Islet precursor cell (in vitro differentiated cells): ENCODE measurements at regions not wholly inside any gene's neighbourhood (a gene's known extent, or its start where the extent isn't known, plus 50 kb on each side); places are given as distances from the start of the nearest gene placed in this dataset.

Experiments
- DNase-seq: peaks from one replicate; pipeline ENCODE4 v3.0.0-alpha.2; 2018

DNA sequence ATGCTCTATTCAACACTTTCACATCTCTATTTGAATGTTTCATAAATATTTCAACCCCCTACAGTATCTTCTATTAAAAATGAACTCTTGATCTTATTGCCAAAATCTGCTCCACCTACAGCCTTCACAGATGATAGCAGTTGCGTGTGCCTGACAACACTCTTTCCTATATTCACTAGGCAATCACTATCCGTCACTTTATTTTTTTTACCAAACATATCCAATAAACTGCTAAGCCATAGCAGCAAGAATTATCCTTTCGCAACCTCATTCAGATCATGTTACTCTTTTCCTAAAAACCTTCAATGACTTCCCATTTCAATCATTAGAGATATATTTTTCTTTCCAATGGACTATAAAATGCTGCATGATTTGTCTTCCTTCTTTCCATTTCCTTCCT, 629.8 kb upstream of the PCDH9 start:
- DNase-seq: no peak

DNA sequence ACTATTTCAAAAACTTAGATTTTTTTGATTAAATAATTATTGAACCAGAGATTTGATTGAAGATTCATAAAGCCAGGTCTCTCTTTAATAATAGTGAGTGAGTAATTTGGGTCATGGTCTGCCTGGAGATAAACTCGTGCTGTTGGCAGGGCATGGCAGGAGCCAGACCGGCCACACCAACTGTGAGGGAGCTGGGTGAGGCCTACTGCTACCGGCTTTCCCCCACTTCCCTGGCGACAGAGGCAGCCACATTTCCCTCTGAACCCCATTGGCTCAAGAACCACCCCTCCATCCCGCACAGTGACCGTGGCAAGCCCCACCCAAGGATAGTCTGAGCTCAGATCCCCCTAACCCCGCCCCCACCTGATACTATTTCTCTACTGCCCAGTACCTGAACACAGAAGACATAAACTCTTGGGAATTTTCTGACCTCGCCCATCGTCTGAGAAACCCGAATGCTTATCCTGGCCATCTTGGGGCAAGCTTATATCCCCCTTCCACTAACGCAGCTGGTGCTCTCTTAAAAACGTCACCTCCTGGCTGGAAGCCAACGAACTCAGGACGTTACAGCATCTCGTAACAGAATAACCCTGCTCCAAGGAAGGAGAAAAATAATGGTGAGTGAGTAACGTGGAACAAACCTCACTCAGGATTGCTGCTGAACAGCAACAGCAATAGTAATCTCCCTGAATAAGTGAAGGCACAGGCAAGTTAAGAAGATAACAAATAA, 627.6 kb upstream of the PCDH9 start:
- DNase-seq: no peak

DNA sequence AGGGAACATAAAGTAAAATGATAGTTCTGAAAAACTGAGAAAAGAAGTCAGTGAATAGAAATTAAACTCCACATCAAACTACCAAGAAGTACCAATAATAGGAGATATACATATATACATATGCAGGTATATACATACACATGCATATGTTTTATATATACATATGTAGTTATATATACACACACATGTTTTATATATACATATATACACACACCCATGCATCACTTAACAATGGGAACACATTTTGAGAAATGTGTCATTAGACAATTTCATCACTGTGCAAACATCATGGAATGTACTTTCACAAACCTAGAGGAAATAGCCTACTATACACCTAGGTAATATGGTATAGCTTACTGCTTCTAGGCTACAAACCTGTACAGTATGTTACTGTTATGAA, 626.8 kb upstream of the PCDH9 start:
- no peak for DNase-seq

DNA sequence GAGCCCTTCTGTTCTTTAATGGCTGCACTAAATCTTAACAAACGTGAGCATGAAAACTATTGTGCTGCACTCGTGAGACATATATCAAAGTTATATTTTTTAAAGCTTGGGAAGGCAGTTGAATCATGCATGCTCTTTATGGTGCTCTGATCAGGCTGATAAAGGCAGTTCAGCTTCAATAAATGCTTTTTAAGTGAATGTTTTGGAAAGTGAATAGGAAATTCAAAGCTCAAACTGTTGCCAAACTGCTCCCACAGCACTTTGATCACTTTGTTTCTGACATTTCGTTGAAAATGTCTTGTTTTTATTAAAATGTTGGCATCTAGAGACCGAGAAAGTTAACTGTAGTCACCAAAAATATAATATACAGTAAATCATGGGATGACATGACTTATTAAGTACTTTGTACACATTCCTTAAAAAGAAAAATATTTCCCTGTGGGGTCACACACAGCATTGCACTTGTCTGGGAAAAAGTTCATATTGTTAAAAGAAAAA, 625.7 kb upstream of the PCDH9 start:
- DNase-seq: no peak

DNA sequence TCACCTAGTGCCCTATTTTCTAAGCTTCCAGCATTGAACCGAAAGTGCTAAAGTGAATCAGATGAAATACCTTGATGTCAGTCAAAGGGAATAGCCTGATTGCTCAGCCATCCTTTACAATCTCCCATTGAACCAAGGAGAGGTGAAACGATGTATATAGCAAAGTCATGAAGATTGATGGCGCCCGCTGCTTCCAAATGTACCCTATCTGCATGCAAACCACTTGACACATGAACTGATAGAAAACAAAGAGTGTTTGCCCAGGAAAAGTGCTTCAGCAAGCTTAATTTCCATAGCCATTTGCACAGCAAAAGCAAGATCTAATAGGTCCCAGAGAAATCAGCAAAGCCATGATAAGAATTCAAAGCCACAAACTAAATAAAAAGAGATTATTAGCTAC, 624.9 kb upstream of the PCDH9 start:
- no peak for DNase-seq

DNA sequence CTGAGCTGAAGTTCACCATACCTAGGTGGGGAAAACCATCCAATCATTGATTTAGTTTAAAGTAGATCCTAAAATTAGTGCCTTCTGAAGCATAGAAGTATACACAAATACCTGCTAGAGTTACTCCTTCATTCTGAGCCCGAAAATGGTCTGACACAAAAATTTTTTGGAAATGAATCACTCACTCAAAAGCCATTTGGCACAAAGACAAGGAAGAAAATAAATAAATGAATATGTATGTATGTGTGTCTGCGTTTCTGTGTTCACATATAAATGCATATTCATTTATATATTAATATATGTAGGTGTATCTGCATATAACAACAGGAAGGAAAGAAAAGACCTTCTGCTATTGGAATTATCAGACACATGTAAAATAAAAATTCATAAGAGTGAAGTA, 614.4 kb upstream of the PCDH9 start:
- no peak for DNase-seq

DNA sequence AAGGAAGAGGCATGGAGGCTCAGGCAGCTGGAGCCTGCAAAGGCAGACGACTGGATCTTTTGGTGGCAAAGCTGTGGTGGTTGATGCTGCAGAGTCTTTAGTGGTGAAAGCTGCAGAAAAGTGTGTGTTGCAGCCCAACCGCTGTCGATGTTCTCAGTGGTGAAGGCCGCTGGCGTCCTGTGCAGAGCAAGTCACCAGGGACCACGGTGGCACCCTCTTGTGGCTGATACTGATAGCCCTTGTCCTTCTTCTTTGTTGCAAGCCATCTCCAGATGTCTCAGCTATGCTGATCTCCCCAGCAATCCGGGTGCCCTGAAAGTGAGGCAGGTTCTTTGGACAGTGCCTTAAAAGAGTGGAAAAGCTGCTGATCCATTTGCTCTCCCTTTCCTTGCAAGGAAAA, 610.9 kb upstream of the PCDH9 start:
- DNase-seq: peak; percentile 62

DNA sequence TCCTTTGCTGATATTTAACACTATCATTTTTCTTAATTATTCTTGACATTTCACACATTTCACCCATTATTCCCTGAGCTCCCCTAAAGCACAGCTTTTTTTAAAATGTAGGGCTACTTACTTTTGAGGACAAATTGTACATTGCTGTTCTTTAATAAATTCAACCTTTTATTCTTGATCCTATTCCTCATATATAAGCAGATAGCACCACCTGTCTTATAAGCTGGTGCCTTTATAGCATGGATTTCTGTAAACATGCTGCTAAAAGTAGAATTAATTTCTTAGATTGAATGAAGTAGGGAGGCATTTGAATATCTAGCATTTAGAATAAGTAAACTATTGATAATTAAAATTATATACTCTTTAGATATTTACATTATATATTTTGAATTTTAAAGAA, 603.4 kb upstream of the PCDH9 start:
- DNase-seq: no peak

DNA sequence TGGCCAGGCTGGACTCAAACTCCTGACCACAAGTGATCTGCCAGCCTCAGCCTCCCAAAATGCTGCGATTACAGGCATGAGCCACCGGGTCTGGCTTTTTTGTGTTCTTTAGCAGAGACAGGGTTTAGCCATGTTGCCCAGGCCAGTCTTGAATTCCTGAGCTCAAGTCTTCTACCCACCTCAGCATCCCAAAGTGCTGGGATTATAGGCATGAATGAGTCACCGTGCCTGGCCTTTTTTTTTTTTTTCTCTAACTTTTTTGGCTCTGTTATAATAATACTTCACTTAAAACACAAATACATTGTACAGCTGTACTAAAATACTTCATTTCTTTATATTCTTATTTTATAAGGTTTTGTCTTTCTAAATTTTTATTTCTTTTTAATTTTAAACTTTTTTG, 599.5 kb upstream of the PCDH9 start:
- DNase-seq: peak; percentile 77

DNA sequence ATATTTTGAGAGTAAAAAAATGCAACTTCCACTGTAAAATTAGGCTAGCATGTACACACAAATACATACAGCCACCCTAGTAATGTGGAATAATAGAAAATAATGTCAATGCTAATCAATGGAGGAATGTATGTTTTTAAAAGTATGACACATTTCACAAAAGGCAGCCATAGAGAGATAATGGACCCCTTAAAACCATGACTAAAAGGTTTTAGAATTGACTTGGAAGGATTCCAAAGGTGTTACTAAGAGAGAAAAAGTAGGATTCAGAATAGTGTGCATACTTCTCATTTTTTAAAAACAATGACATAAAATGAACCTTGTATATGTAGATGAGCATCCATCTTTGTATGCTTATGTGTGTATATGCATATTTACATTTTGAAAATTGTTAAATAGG, 597.9 kb upstream of the PCDH9 start:
- DNase-seq: no peak

DNA sequence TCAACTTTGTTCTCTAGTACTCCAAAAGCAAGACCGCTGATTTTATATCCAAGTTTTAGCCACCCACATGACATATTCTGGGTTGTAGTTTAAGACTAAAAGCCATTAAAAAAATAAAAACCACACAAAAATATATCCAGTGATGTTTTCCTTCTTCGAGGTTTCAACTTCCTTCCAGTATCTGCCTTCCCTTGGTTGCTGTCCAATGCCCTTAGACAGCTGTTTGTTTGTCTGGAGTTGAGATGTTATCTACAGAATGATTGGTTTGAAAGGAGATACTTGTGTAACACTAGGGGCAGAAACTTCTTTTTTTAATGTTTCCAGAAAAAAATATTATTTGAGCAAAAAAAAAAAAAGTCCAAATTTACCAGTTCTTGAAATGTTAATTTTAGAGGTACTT, 591.5 kb upstream of the PCDH9 start:
- DNase-seq: no peak

DNA sequence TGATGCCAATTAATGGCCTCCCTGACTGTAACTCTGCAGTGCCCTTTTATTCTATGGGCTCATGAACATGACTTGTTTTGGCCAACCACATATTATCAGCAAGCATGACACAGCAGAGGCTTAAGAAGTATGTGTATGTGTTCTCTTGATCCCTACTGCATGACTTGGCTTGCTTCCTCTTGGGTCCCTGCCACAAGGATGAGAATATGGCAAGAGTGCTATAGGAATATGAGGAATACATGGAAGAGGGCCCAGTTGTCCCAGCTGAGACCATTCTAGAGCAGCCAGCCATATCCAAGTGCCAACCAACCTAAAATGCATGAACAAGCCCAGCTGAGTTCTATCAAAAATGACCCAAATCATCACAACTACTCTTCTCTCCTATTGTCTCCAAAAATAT, 576.7 kb upstream of the PCDH9 start:
- no peak for DNase-seq

DNA sequence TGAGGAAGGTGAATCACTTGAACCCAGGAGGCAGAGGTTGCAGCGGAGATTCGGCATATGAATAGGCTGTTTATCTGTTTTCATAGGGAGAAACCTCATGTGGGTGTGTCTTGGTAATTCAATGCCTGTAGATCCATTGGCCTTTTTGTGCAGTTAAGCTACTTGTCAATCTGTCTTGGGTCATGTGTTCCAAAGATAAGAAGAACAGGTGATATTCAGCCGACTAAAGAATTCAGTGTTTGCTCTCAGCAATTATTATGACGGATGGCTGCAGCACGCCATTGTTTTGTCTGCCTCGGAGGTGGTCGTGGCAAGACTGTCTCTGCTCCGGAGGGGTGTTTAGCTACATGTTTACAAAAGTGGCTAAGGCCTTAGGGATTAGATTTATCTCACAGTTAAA, 573.0 kb upstream of the PCDH9 start:
- DNase-seq: no peak

DNA sequence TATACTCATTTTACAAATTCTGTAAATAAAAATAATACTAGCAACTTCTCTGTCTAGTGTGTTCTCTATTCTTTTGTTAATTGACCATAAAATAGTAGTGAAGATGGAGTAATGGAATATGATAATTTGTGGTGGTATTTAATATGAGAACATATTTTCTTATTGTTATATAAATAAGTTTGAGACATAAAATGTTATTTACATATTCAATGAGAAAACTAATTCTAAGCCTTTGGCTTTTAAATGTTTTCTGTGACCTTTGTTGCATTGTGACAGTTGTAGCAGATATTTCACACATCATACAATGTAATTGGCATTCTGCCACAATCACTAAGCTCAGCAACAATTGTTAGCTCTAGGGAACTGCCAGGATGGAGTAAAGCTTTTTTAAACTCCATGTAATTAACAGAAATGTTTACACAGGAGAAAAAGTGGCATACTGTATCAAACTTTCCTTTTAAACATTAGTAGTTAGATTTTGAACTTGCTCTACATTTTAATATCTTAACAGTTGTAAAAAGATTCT, 562.1 kb upstream of the PCDH9 start:
- no peak for DNase-seq

DNA sequence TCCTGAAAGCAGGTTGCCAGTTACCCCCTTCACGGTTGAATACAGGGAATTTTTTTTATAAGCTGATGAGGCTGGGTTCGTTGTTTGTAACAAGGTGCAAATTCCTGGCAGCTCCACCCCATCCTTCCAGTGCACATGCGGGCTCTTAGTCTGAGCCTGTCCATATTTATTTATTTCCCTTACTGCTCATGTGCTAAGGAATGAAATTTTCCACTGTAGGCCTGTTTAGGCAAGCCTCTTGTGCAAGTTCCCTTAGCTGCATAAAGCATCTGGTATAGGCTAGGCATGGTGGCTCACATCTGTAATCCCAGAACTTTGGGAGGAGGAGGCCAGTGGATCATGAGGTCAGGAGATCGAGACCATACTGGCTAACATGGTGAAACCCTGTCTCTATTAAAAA, 560.9 kb upstream of the PCDH9 start:
- no peak for DNase-seq

DNA sequence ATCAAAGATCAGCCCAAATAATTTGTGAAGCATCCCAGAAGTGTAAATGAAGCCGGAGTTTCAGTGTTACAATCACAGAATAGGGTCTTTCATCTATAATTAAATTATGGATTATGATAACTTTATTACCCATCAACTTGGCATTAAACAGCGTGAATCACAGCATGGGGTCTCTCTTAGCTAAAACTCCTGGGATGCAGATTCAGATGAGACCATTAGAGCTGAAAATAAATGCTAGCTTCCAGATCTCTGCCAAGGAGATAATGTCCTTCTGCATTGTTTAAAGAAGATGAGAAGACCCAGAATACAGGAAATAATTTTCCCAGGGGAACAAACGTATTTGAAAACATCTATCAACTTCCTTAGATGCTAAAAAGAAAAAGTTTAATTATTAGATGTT, 546.0 kb upstream of the PCDH9 start:
- no peak for DNase-seq

DNA sequence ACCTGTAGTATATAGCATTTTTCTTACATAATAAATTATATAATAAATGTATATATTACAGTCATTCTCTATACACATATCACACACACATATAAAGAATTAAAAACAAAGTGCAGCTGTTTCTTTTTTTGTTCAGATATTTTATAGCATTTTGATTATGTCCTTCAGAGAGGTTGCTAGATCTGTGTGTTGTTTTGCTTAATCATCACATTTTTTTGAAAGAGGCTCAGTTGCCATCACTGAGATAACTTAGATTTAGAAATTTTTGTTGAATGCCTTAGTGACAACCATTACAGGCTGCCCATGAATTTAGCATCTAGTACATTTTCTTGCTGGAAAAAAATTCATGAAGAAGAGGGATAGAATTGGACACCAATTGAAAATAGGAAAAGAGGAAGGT, 545.2 kb upstream of the PCDH9 start:
- no peak for DNase-seq

DNA sequence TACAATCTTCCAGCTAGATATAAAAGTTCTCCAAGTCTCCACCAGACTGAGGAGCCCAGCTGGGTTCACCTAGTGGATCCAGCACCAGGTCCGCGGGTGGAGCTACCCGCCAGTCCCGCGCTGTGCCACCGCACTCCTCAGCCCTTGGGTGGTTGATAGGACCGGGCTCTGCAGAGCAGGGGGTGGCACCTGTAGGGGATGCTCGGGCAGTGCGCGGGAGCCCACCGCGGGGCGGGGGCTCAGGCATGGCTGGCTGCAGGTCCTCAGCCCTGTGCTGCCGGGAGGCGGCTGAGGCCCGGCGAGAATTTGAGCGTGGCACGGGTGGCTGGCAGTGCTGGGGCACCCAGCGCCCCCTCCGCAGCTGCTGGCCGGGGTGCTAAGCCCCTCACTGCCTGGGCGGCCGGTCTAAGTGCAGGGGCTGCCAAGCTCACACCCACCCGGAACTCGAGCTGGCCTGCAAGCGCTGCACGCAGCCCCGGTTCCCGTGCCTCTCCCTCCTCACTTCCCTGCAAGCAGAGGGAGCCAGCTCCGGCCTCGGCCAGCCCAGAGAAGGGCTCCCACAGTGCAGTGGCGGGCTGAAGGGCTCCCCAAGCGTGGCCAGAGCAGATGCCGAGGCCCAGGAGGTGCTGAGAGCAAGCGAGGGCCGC, 542.8 kb upstream of the PCDH9 start:
- DNase-seq: no peak

DNA sequence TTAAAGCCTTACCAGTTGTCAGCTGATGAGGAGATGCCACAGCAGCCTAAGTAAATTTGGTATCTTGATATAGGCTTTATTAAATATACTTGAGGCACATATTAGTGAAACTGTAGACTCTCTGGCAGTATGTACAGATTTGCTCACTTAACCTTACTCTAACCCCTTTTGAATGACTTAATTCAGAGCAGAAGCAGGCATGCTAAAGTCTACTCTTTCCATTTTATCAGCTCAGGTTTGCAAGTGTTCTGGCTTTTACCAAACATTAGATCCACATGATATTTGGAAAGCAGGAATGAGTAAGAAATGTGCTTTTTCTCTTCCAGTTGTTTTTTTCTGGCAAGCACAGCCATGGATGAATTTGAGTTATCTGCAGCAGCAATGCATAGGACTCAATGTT, 541.0 kb upstream of the PCDH9 start:
- no peak for DNase-seq

DNA sequence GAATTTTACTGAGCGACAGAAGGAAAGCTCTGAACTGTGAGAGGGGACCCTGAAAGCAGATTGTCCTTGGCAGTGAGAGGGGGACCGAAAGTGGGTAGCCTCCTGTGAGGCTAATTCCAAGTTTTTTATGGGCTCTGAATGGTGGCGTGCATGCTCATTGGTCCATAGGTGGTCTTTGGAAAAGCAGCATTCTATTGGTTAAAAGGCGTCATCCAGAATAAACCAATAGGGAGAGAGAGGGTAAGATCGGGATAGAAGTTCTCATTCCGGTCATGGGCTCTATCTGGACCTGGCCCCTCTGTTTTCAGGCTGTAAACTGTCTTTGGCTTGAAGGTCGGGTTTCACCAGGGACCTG, 539.8 kb upstream of the PCDH9 start:
- DNase-seq: no peak

DNA sequence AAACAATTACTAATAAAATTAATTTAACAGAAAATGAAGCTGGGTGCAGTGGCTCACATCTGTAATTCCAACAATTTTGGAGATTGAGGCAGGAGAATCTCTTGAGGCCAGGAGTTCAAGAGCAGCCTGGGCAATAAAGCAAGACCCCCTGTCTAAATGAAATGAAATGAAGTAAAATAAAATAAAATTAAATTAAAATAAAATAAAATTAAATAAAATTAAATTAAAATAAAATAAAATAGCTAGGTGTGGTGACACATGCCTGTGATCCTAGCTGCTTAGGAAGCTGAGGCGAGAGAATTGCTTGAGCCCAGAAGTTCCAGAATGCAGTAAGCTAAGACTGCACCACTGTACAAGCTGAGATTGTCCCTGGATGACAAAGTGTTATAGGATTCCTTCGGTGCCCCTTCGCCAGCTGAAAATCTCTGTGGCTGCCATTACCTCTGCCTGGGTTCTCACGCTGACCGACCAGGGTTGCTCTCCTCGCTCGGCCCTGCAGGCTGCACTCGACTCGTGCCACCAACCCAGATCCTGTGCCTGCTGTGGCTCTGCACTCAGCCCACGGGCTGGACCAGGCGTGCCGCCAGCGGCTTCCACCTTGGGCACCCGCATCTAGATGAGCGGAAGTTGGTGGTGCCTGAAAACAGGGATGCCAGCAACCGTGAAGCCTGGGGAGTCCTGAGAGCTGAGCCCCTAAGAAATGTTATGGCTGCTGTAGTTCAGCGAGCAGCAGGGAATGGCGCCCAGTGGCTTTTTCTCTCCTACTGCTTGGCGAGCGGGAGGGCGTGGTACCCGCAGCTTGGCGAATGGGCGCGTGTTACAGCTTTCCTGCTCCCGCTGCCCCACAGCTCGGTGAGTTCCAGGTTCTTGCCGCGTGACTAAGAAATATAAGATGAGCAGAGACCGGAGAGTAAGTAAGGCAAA, 539.2 kb upstream of the PCDH9 start:
- no peak for DNase-seq

DNA sequence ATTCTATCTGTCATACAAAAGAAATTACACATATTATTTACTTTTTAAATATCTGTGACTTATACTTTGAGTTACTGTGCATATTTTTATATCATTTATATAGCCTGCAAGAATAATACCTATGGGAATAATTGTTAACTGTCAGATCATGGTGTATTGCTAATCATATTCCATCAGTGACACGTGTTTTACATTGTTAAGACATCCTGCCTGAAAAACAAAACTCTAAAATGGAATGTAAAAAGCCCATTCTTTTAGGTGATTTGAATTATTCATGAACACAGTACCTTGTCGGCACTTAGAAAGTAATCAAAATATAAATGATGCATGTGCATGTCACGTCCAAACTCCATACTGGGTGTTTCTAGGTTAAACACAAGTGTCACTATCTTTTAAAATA, 533.8 kb upstream of the PCDH9 start:
- no peak for DNase-seq

DNA sequence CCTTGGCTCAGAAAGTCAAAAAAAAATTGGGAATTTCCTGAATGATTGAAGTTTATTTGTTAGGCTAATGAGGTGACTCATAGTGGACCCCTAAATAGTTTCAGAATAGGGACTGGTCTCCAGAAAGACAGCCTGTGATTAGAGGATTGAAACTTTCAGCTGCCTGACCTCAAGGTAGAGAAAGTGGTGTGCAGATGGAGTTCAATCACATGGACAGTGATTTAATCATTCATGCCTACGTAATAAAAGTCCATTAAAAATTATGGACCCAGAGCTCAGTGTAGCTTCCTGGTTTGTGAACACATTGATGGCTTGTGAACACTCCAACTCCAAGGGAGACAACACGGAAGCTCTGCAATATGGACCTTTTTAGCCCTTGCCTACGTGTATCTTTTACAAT, 533.2 kb upstream of the PCDH9 start:
- no peak for DNase-seq

DNA sequence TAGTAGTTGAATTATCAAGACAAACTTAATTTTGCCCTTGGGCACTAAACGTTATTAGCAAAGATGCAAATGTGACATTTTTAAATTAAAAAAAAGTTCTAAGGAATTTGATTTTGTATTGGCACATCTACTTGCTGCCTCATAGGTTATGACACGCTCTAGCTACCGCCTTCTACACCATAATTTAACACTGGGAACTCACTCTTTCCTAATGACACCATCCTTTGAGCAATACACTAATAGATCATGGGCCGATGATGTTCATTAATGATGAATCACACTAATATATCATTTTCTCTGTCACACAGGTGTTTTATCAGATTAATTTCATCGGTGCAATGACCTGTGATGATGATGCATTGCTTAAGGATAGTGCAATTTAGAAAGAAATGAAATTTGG, 528.8 kb upstream of the PCDH9 start:
- no peak for DNase-seq
